ENCODE measurements at regions not wholly inside any gene's neighbourhood (a gene's known extent, or its start where the extent isn't known, plus 50 kb on each side); places are given as distances from the start of the nearest gene placed in this dataset.
"Not testable (repeated sequence)": the region's sequence is repeated elsewhere in the genome, so short reads cannot be mapped to it uniquely, and the experiment has no call there.

- no peak for DNase-seq (ENCODE audit: low spot score)
- no peak for TF ChIP-seq CTCF (IDR thresholded peaks at IDR 0.05; ENCODE audit: extremely low read depth, missing control alignments)
Measured at GRCh38 chr5:92629574-92629973, 951.4 kb downstream of the NR2F1-AS1 start.

GRCh38 chr5:92629000-92629399 is 952.0 kb downstream of the NR2F1-AS1 start:
- DNase-seq (ENCODE audit: low spot score) = no peak
- TF ChIP-seq CTCF (IDR thresholded peaks at IDR 0.05; ENCODE audit: extremely low read depth, missing control alignments) = no peak

GRCh38 chr5:92627186-92627585 is 953.8 kb downstream of the NR2F1-AS1 start:
- DNase-seq (ENCODE audit: low spot score) = no peak
- TF ChIP-seq CTCF (IDR thresholded peaks at IDR 0.05; ENCODE audit: extremely low read depth, missing control alignments) = no peak

- no peak for DNase-seq (ENCODE audit: low spot score)
- TF ChIP-seq CTCF (IDR thresholded peaks at IDR 0.05; ENCODE audit: extremely low read depth, missing control alignments) = no peak
Measured at GRCh38 chr5:92616085-92616484, 964.9 kb downstream of the NR2F1-AS1 start.

GRCh38 chr5:92613546-92613945 is 967.5 kb downstream of the NR2F1-AS1 start:
- DNase-seq (ENCODE audit: low spot score) = no peak
- no peak for TF ChIP-seq CTCF (IDR thresholded peaks at IDR 0.05; ENCODE audit: extremely low read depth, missing control alignments)

GRCh38 chr5:92610435-92610834 is 970.6 kb downstream of the NR2F1-AS1 start:
- not testable (repeated sequence) for DNase-seq (ENCODE audit: low spot score)

GRCh38 chr5:92605591-92605990 is 975.4 kb downstream of the NR2F1-AS1 start:
- TF ChIP-seq CTCF (IDR thresholded peaks at IDR 0.05; ENCODE audit: extremely low read depth, missing control alignments) = no peak
- DNase-seq (ENCODE audit: low spot score) = no peak

- DNase-seq (ENCODE audit: low spot score) = no peak
- TF ChIP-seq CTCF (IDR thresholded peaks at IDR 0.05; ENCODE audit: extremely low read depth, missing control alignments) = no peak
Measured at GRCh38 chr5:92599217-92599810, 981.7 kb downstream of the NR2F1-AS1 start.

Data from GM20000 (cell line).